SIG-M5 treated with dmso at 0.1 percent for 504 hours (cell line): ENCODE measurements at regions not wholly inside any gene's neighbourhood (a gene's known extent, or its start where the extent isn't known, plus 50 kb on each side); places are given as distances from the start of the nearest gene placed in this dataset.
"Not testable (repeated sequence)": the region's sequence is repeated elsewhere in the genome, so short reads cannot be mapped to it uniquely, and the experiment has no call there.

Experiments used
- DNase-seq: peaks from one replicate; lab custom pipeline; 2025; ENCODE audit not compliant: unreplicated experiment; lab: John Stamatoyannopoulos, UW

GRCh38 chr5:14996997-14997396, 125.4 kb upstream of the ANKH start:
- peak; percentile 22 for DNase-seq

- no peak for DNase-seq
These were observed 123.7 kb upstream of the ANKH start for GRCh38 chr5:14995229-14995628.

- not testable (repeated sequence) for DNase-seq
These were observed 122.0 kb upstream of the ANKH start for GRCh38 chr5:14993459-14994133.

GRCh38 chr5:14992751-14993458, 121.3 kb upstream of the ANKH start:
- DNase-seq, result not testable (repeated sequence)

- no peak for DNase-seq
These were observed 116.6 kb upstream of the ANKH start for GRCh38 chr5:14988223-14988622.

- DNase-seq, result no peak
These were observed 114.8 kb upstream of the ANKH start for GRCh38 chr5:14986413-14986812.

- DNase-seq, result no peak
These were observed 112.3 kb upstream of the ANKH start for GRCh38 chr5:14983666-14984441.

- DNase-seq, result no peak
These were observed 109.1 kb upstream of the ANKH start for GRCh38 chr5:14980698-14981097.

- DNase-seq, result no peak
These were observed 105.6 kb upstream of the ANKH start for GRCh38 chr5:14977058-14977685.

GRCh38 chr5:14976486-14976885, 104.9 kb upstream of the ANKH start:
- no peak for DNase-seq

GRCh38 chr5:14971873-14972272, 100.3 kb upstream of the ANKH start:
- no peak for DNase-seq

GRCh38 chr5:14968796-14969195, 97.2 kb upstream of the ANKH start:
- DNase-seq, result no peak

GRCh38 chr5:14967166-14967565, 95.6 kb upstream of the ANKH start:
- DNase-seq, result no peak

- no peak for DNase-seq
These were observed 94.2 kb upstream of the ANKH start for GRCh38 chr5:14965815-14966214.

- DNase-seq, result no peak
These were observed 91.0 kb upstream of the ANKH start for GRCh38 chr5:14962604-14963003.

- no peak for DNase-seq
These were observed 88.5 kb upstream of the ANKH start for GRCh38 chr5:14960120-14960462.

- no peak for DNase-seq
These were observed 88.0 kb upstream of the ANKH start for GRCh38 chr5:14959399-14960119.

- no peak for DNase-seq
These were observed 86.6 kb upstream of the ANKH start for GRCh38 chr5:14958188-14958587.

- no peak for DNase-seq
These were observed 85.0 kb upstream of the ANKH start for GRCh38 chr5:14956423-14957046.

- DNase-seq, result no peak
These were observed 83.2 kb upstream of the ANKH start for GRCh38 chr5:14954616-14955343.
